ENCODE measurements at regions not wholly inside any gene's neighbourhood (a gene's known extent, or its start where the extent isn't known, plus 50 kb on each side); places are given as distances from the start of the nearest gene placed in this dataset.

DNA sequence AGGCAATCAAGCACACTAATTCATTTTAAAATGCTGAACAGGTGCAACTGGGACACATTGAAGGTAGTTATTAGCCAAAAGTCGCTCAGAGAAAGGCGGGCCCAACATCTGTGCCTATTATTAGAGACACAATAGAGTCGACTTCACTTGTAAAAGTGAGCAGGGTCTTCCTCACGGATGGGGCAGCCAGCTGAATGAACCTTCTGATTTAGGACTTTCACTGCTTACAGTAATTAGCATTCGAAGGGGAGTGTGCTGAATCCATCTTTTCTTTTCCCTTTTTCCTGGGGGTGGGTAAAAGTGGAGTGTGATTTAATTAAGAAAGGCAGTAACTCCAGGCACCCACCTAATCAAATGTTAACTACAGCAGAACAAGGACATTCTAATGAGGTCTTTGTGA, 677.7 kb downstream of the DCDC2C start:
- no peak for TF ChIP-seq EZH2 (IDR thresholded peaks at IDR 0.05)
- no peak for TF ChIP-seq POLR2AphosphoS5 (IDR thresholded peaks at IDR 0.05; ENCODE audit: borderline replicate concordance, low read depth, low read length)
